ENCODE measurements at regions not wholly inside any gene's neighbourhood (a gene's known extent, or its start where the extent isn't known, plus 50 kb on each side); places are given as distances from the start of the nearest gene placed in this dataset.
"Not testable (repeated sequence)": the region's sequence is repeated elsewhere in the genome, so short reads cannot be mapped to it uniquely, and the experiment has no call there.

GRCh38 chr10:30158325-30158960 lies 99.1 kb upstream of the JCAD start:
- Mint-ChIP-seq H3K27me3 (peaks cover under 1 to 25% (median 15%) of the 10 kb centered on the region in 3 donors), H3K9me3 (peaks cover 0 to 12% (median 2%) of the 10 kb centered on the region in 7 donors), H3K4me3 (no peak overlapping the region), H3K27ac (peak overlapping the region in 1 of 6 donors; percentile 9), H3K36me3 (no peaks in the 10 kb centered on the region), H3K4me1 (peaks cover 0 to 2% (median 0%) of the 10 kb centered on the region in 3 donors)
- ATAC-seq (ENCODE audit: low read depth in 2 of 2) (no peak), DNase-seq (no peak)

- ATAC-seq (ENCODE audit: low read depth in 2 of 2): no peak
Observed at GRCh38 chr10:30155401-30155800, 96.0 kb upstream of the JCAD start.

GRCh38 chr10:30154561-30154960 lies 95.2 kb upstream of the JCAD start:
- H3K36me3 Mint-ChIP-seq: no peaks in the 10 kb centered on the region
- H3K27me3 Mint-ChIP-seq: peaks cover 0 to 40% (median 20%) of the 10 kb centered on the region in 3 donors
- no peaks in the 10 kb centered on the region for H3K4me1 Mint-ChIP-seq
- H3K4me3 Mint-ChIP-seq: no peak overlapping the region
- no peak overlapping the region for H3K27ac Mint-ChIP-seq
- ATAC-seq (ENCODE audit: low read depth in 2 of 2): no peak
- no peak for DNase-seq
- H3K9me3 Mint-ChIP-seq: peaks cover 0 to 15% (median 2%) of the 10 kb centered on the region in 7 donors

More at GRCh38 chr10:30155401-30155800, 96.0 kb upstream of the JCAD start:
- Mint-ChIP-seq H3K36me3 (no peaks in the 10 kb centered on the region), H3K9me3 (peaks cover 0 to 15% (median 3%) of the 10 kb centered on the region in 7 donors), H3K27me3 (peaks cover 0 to 39% (median 14%) of the 10 kb centered on the region in 3 donors), H3K27ac (no peak overlapping the region), H3K4me3 (no peak overlapping the region), H3K4me1 (no peaks in the 10 kb centered on the region)
- no peak for DNase-seq

GRCh38 chr10:30154126-30154525 lies 94.7 kb upstream of the JCAD start:
- peaks cover 0 to 13% (median 2%) of the 10 kb centered on the region in 7 donors for H3K9me3 Mint-ChIP-seq
- no peaks in the 10 kb centered on the region for H3K36me3 Mint-ChIP-seq
- H3K27me3 Mint-ChIP-seq: peaks cover 0 to 41% (median 20%) of the 10 kb centered on the region in 3 donors
- ATAC-seq (ENCODE audit: low read depth in 2 of 2) (no peak), DNase-seq (no peak)
- no peaks in the 10 kb centered on the region for H3K4me1 Mint-ChIP-seq
- no peak overlapping the region for H3K4me3 Mint-ChIP-seq
- no peak overlapping the region for H3K27ac Mint-ChIP-seq

- no peak for DNase-seq
- H3K4me3 Mint-ChIP-seq: no peak overlapping the region
- no peaks in the 10 kb centered on the region for H3K36me3 Mint-ChIP-seq
- H3K9me3 Mint-ChIP-seq: peaks cover 0 to 12% (median 2%) of the 10 kb centered on the region in 7 donors
- peaks cover 18 to 35% (median 19%) of the 10 kb centered on the region in 3 donors for H3K27me3 Mint-ChIP-seq
- no peak overlapping the region for H3K27ac Mint-ChIP-seq
- ATAC-seq (ENCODE audit: low read depth in 2 of 2): no peak
- no peaks in the 10 kb centered on the region for H3K4me1 Mint-ChIP-seq
Observed at GRCh38 chr10:30151581-30152389, 92.4 kb upstream of the JCAD start.

GRCh38 chr10:30141423-30141822 lies 82.0 kb upstream of the JCAD start:
- H3K9me3 Mint-ChIP-seq: peaks cover 4 to 9% (median 7%) of the 10 kb centered on the region in 7 donors
- H3K4me3 Mint-ChIP-seq: no peak overlapping the region
- no peaks in the 10 kb centered on the region for H3K27me3 Mint-ChIP-seq
- H3K36me3 Mint-ChIP-seq: no peaks in the 10 kb centered on the region
- no peak for ATAC-seq (ENCODE audit: low read depth in 2 of 2)
- no peak for DNase-seq
- no peak overlapping the region for H3K27ac Mint-ChIP-seq
- H3K4me1 Mint-ChIP-seq: no peaks in the 10 kb centered on the region

- Mint-ChIP-seq H3K4me3 (no peak overlapping the region), H3K36me3 (no peaks in the 10 kb centered on the region), H3K4me1 (no peaks in the 10 kb centered on the region), H3K27ac (no peak overlapping the region), H3K9me3 (no peaks in the 10 kb centered on the region), H3K27me3 (peaks cover 0 to 4% (median 0%) of the 10 kb centered on the region in 3 donors)
- DNase-seq: no peak
- no peak for ATAC-seq (ENCODE audit: low read depth in 2 of 2)
Observed at GRCh38 chr10:30134171-30134945, 75.0 kb upstream of the JCAD start.

- Mint-ChIP-seq H3K27me3 (peaks cover 0 to 4% (median 0%) of the 10 kb centered on the region in 3 donors), H3K4me1 (no peaks in the 10 kb centered on the region), H3K9me3 (no peaks in the 10 kb centered on the region), H3K36me3 (no peaks in the 10 kb centered on the region), H3K27ac (no peak overlapping the region), H3K4me3 (no peak overlapping the region)
- no peak for DNase-seq
- ATAC-seq (ENCODE audit: low read depth in 2 of 2): no peak
Observed at GRCh38 chr10:30133198-30133597, 73.8 kb upstream of the JCAD start.

GRCh38 chr10:30131369-30131768 lies 72.0 kb upstream of the JCAD start:
- not testable (repeated sequence) for DNase-seq; H3K4me3 Mint-ChIP-seq; H3K9me3 Mint-ChIP-seq; H3K4me1 Mint-ChIP-seq; H3K27ac Mint-ChIP-seq; ATAC-seq (ENCODE audit: low read depth in 2 of 2); H3K36me3 Mint-ChIP-seq
- H3K27me3 Mint-ChIP-seq: peaks cover 0 to 11% (median 0%) of the 10 kb centered on the region in 3 donors

GRCh38 chr10:30129326-30129725 lies 69.9 kb upstream of the JCAD start:
- not testable (repeated sequence) for DNase-seq; H3K9me3 Mint-ChIP-seq; H3K36me3 Mint-ChIP-seq; H3K4me1 Mint-ChIP-seq; ATAC-seq (ENCODE audit: low read depth in 2 of 2); H3K4me3 Mint-ChIP-seq; H3K27ac Mint-ChIP-seq
- peaks cover 0 to 11% (median 0%) of the 10 kb centered on the region in 3 donors for H3K27me3 Mint-ChIP-seq

- H3K4me3 Mint-ChIP-seq: no peak overlapping the region
Observed at GRCh38 chr10:30127120-30127541, 67.7 kb upstream of the JCAD start.

GRCh38 chr10:30125496-30125895 lies 66.1 kb upstream of the JCAD start:
- no peaks in the 10 kb centered on the region for H3K36me3 Mint-ChIP-seq
- no peaks in the 10 kb centered on the region for H3K4me1 Mint-ChIP-seq
- H3K9me3 Mint-ChIP-seq: peaks cover 0 to 11% (median 0%) of the 10 kb centered on the region in 7 donors
- ATAC-seq (ENCODE audit: low read depth in 2 of 2) (no peak), DNase-seq (no peak)
- H3K27ac Mint-ChIP-seq: no peak overlapping the region
- H3K4me3 Mint-ChIP-seq: no peak overlapping the region
- peaks cover 0 to 11% (median 0%) of the 10 kb centered on the region in 3 donors for H3K27me3 Mint-ChIP-seq

More at GRCh38 chr10:30127120-30127541, 67.7 kb upstream of the JCAD start:
- peaks cover 0 to 11% (median 0%) of the 10 kb centered on the region in 3 donors for H3K27me3 Mint-ChIP-seq
- H3K9me3 Mint-ChIP-seq: no peaks in the 10 kb centered on the region
- no peak for ATAC-seq (ENCODE audit: low read depth in 2 of 2)
- no peaks in the 10 kb centered on the region for H3K4me1 Mint-ChIP-seq
- H3K27ac Mint-ChIP-seq: no peak overlapping the region
- DNase-seq: no peak
- no peaks in the 10 kb centered on the region for H3K36me3 Mint-ChIP-seq

- no peaks in the 10 kb centered on the region for H3K4me1 Mint-ChIP-seq
Observed at GRCh38 chr10:30124704-30125103, 65.3 kb upstream of the JCAD start.

More at GRCh38 chr10:30124704-30125103, 65.3 kb upstream of the JCAD start:
- no peak for DNase-seq
- Mint-ChIP-seq H3K27ac (no peak overlapping the region), H3K9me3 (peaks cover 0 to 11% (median 0%) of the 10 kb centered on the region in 7 donors), H3K4me3 (no peak overlapping the region), H3K27me3 (peaks cover 0 to 8% (median 0%) of the 10 kb centered on the region in 3 donors), H3K36me3 (no peaks in the 10 kb centered on the region)
- no peak for ATAC-seq (ENCODE audit: low read depth in 2 of 2)

Measured in naive B cell (primary cell).